ENCODE measurements at regions not wholly inside any gene's neighbourhood (a gene's known extent, or its start where the extent isn't known, plus 50 kb on each side); places are given as distances from the start of the nearest gene placed in this dataset.
"Not testable (repeated sequence)": the region's sequence is repeated elsewhere in the genome, so short reads cannot be mapped to it uniquely, and the experiment has no call there.

DNA sequence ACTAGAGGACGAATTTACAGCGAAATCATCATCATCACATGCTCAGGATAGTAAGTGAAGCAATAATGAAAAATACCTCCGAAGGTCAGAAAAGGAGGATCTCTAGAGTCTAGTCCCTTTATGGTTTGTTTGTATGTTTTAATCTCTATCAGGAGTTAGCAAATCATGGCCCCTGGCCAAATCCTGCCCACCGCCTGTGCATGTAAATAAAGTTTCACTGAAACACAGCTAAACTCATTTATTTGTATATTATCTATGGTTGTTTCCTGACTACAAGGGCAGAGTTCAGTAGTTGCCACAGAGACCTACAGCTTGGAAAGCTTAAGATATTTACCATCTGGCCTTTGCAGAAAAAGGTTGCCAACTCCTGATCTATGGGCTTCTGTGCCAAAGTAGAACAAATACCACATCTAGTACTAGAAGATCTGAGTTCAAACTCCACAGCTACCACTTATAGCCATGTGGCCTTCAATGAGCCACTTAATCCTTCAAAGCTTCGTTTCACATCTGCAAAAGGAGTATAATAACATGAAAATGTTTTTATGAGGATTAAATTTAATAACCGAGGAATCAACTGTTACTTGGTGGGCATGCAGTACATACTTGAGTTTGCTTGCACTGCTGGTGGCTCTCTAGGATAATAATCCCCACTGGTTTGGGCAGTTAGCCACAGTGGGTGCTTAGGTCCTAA is 94.0 kb upstream of the KIF26B start:
- no peak for DNase-seq

DNA sequence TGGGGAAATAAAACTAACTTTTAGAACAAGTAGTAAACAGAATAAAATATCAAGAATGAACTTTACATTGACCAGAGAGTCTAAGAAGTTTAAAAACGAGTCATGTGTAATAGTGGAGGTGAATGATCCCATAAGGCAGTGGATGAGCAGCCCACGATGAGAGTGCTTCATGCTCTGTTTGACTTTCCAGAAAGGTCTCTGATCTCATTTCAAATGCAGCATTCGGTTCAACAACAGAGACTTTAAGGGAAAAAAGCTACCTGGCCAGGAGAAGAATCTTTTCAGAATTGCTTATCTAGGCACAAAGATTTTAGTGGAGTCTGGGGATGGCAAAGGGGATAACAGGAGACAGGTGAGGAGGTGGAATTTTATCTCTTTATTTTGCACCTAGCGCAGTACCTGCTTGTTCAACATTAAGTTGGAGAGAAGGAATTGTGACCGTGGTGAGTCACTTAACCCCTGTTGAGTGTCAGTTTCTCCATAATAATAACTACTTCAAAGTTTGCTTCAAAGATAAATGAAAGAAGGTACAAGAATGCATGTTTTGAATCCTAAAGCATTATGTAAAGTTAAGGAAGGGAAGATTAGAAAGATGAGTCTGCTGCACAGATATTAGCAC is 94.9 kb upstream of the KIF26B start:
- no peak for DNase-seq

DNA sequence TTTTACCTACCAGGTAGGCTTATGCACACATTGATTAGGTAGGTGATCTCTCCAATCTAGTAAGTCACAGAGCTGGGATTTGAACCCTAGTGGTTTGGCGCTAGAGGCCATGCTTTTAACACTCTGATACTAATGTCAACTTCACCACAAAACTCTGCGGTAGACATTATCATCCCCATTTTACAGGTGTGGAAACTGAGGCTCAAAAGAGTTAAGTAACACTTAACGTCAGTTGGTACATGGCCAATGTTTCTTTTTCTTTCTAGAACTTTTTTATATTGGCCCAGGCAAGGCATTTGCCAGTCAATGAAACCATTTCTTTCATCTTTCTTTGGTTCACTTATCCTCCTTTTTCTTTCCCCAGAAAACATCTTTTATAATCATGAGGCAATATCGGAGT is 95.9 kb upstream of the KIF26B start:
- no peak for DNase-seq

DNA sequence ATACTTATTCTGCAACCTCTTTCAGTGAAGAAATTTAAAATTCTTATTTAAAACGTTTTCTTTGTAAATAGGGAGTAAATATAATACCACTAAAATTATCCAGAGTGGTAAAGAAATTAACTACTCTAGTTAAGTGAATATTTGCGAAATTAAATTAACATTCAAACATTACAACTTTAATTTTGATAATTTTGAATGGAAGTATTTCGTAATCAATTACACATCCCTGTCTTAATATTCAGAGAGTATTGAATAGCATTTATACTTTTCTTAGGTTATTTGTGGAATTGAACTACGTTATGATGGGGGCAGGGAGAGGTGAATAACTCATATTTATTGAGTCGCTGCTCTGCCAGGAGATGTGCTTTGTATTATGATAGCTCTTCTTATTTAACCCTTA is 96.3 kb upstream of the KIF26B start:
- no peak for DNase-seq

DNA sequence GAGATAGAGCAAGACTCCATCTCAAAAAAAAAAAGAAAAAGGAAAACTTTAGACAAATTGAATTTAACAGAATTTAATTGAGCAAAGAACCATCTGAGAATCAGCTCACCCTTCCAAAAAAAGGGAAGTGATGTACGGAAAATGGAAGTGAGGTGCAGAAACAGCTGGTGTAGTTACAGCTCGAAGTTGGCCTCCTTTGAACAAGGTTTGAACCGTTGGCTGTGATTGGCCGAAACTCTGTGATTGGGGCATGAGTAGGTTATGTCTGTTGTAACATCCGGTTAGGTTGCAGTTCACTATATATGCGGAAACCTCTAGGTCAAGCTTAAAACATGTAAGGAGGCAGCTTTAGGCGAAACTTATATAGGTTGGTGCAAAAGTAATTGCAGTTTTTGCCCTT is 97.9 kb upstream of the KIF26B start:
- no peak for DNase-seq

DNA sequence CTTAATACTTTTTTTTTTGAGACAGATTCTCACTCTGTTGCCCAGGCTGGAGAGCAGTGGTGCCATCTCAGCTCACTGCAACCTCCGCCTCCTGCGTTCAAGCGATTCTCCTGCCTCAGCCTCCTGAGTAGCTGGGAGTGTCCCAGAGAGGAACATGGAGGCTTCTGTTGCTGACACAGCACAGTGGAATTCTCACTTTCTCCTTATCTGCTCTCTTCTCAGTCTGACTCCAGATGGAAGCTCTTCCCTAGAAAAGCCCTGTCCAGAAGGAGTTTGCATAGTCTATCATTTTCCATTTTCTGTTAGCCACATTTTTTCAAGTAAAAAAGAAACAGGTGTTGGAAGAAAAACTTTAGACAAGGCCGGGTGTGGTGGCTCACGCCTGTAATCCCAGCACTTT is 98.5 kb upstream of the KIF26B start:
- DNase-seq: not testable (repeated sequence)

DNA sequence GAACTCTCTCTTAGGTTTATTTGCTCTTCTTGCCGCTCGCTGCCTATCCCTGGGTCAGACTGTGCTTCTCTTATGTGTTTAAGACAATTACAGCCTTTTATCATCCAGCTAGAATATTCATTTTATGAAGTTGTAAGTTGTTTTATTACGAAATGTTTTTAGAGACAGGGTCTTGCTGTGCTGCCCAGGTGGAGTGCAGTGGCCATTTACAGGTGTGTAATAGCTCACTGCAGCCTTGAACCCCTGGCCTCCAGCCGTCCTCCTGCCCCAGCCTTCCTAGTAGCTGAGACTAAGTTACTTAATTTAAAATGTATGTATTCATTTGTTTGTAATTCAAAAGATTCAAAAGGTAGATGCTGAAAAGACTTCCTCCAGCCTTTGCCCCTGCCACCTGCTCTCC is 99.0 kb upstream of the KIF26B start:
- DNase-seq: no peak

DNA sequence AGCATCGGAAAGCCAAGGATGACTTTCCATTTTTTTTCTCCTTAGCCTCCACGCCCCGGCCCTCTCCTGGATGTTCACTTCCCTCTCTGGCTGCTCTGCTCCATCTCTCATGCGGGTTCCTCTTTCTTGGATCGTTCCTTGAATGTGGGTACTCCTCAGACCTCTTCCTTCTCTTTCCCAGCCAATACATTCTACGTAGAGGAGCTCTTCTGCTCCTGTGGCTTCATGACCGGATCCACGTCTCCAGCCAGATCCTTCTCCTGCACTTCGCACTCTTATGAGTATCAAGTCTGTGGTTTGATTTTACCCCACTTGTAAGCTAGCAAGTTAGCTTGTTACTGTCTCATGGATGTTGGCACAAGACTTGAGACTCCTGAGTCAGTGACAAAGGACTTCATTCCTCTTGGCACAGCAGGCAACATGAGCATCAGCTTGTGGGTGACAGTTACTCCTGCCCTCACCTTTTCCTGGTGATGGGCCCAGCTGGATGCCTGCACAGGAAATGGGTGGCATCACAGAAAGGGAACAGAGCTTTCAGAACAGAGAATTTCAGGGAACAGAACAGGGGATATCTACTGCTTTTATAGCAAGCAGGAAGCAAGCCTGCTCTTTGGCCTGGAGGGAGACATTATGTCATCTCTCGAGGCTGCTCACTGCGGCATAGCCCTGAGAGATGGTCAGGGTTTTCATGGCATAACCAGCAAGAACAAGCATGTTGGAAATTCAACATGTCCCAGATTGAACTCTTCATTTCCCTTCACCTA is 100.1 kb upstream of the KIF26B start:
- DNase-seq: no peak

DNA sequence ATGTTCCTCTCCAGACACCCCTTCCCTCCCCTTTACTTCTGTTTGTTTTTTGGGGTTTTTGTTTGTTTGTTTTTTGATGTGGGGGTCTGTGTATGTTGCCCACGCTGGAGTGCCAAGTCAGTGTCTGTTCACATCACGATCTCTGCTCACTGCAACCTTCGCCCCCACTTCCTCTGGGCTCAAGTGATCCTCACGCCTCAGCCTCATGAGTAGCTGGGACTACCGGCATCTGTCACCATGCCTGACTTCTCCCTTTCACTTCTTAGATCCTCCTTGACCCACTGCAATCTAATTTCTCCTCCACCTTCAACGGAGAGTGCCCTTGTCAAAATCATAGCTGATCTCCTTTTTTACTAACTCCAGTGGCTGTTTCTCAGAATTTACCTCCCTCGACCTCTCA is 100.7 kb upstream of the KIF26B start:
- DNase-seq: no peak

DNA sequence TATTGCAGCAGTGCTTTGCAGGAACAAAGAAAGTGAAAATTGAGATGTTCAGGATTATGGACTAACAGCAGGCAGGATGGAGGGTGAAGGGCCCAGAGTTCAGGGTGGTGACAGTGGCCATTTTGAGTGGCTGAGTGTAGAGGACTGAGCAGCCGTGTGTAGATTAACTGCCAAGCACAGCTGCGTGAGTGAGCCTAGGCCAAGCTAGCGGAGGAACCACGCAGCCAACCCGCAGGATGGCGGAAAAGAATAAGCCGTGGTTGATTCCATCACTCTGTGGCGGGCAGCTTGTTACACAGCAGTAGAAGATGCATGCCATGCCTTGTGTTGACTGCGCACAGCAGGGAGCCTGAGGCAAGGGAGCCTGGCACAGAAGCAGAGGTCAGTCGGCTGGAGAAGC is 102.5 kb upstream of the KIF26B start:
- DNase-seq: no peak

DNA sequence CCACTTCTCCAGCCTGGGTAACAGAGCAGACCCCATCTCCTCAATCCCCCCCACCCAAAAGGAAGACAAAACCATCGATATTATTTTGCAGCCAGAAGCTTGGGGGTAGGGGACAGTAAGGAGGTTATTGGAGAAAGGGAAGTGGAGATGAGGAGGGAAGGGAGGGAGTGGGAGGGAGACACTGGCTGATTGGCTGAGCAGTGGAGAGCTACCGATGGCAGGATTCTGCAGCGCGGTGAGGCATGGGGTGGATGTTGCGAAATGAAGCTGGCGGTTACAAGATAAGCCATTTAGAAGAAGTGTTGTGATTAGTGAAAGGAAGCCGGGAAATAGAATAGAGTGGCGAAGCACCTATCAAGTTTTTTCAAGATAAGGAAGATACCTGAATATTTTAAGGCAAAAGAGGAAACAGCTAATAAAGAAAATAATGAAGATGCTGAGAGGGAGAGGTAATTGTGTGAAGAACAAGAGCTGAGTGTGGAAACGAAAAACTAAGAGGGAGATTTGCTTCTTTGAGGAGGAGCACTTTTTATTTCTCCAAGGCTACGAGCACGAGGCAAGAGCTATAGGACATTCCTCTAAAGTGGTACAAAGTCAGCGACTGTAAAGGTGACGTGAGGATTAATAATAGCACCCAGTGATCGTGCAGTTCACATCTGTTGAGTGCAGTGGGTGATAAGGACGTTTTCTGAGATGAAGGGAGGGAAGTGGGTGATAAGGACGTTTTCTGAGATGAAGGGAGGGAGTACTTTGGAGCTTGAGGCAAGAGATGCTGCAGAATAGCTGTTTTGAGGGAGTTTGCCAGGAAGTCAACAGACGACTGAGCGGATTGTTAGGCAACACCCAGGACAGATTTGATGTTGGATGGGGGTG is 103.2 kb upstream of the KIF26B start:
- DNase-seq: no peak

DNA sequence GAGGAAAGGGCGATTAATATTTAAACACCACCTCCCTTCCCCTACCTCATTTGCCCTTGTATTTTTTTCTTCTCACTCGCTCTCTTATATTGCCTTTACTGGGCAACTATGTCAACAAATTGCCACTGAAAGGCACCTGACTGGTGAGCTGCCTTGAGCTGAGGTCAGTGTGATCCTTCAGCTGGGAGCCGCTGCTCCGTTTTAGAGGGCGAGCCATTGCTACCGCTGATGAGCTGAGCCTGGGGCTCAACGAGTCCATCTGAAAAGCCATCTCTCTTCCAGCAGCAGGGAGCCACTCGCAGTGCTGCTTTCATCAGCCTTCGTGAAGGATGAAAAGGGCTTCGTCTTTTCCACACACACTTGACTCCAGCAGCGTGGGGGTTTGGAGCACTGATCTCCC is 108.0 kb upstream of the KIF26B start:
- DNase-seq: no peak

DNA sequence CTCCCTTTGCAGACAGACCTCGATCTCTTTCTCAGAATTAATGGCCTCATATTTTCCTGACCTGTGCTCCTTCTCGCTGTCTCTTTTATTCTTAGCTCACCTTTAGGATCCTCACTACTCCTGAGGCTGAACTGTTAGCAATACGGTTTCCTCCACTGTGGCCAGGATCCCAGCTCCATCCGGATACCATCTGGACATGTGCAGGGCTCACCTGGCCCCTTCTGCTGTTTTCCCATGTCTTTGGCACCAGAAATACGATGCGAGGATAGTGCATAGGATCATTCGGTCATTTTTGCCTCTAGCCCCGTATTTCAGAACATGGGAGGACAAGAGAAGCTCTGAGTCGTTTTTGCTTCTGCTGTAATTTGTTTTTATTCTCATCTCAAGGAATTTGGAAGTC is 108.5 kb upstream of the KIF26B start:
- no peak for DNase-seq

DNA sequence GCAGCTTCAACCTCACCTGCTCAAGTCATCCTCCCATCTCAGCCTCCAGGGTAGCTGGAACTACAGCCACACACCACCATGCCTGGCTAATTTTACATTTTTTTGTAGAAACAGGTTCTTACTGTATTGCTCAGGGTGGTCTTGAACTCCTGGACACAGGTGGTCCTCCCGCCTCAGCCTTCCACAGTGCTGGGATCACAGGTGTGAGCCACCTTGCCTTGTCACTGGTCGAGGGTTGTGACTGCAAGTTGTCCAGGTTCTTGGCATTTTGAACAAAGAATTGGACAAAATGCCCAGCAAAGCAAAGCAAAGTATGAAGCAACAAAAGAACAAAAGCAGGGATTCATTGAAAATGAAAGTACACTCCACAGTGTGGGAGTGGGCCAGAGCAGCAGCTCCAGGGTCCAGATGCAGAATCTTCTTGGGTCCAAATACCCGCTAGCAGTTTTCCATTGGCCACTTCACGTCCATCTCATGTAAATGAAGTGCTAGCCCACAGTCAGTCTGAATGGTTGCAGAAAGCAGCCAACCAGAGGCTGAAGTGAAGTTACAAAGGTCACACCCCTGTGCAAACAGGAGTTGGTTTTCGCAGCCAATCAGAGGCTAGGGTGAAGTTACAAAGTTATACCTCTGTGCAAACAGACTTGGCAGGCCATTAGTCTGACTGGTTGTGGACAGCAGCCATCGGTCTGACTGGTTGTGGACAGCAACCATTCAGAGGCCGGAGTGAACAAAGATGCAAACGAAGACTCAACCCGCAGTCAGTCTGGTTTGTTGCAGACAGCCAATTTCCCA is 109.5 kb upstream of the KIF26B start:
- DNase-seq: no peak

DNA sequence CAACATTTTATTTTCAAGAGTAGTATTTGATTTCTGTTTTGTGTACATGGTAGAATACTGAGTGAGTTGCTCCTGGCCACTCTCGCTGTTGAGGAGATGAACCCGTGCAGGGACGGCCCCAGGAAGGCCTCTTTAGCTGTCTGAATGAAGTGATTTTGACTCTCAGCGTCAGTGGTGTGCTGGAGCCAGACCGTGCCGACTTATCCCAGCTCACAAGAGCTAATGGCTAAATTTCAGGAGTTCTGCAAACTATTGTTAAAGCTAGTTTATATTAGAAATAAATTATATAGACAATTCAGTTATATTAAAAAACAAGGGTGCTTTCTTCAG is 111.2 kb upstream of the KIF26B start:
- no peak for DNase-seq

DNA sequence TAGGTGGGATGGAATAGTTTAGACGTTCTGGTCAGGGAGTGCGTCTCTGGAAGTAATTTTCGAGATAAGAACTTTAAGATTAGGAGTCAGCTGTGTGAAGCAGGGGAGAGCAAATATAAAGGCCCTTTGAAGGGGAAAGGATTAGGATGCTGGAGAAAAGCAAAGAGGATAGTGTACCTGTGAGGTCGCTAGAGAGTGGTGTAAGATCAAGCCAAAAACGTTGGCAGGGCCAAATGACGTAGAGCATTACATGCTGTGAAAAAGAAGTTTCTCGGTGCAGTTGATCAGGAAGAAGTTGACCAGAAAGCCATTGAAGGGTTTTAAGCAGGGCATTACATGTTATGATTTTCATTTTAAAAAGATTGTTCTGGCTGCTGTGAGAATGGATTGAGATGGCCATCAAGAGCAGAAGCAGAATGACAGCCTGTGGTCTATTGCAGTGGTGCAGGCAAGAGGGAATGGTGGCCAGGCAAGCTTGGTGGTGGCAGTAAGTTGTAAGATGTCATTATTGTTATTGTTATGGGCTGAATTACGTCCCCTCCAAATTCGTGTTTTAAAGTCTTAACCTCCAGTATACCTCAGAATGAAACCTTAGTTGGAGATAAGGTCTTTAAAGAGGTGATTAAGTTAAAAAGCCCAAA is 113.6 kb upstream of the KIF26B start:
- DNase-seq: no peak

DNA sequence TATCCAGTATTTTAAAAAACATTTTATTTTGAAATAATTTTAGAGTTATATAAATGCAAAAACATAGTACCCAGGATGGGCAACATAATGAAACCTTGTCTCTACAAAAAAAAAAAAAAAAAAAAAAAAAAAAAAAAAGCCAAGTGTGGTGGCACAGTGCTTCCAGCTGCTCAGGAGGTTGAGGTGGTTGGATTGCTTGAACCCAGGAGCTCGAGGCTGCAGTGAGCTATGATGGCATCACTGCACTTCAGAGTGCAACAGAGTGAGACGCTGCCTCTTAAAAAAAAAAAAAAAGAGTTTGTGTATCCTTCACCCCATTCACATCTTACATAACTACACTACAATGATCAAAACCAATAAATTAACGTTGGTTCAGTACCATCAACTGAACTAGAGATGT is 115.6 kb upstream of the KIF26B start:
- DNase-seq: no peak

DNA sequence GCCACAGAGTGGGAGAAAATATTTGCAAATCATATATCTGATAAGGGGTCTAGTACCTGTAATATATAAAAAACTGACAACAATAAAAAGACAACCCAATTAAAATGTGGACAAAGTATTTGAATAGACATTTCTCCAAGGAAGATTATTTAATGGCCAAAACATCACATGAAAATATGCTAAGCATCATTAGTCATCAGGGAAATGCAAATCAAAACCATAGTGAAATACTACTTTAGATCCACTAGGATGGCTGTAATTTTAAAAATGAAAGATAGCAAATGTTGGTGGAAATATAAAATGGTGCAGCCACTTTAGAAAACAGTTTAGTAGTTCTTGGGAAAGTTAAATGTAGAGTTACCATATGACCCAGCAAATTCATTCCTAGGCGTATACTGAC is 118.7 kb upstream of the KIF26B start:
- DNase-seq: no peak

DNA sequence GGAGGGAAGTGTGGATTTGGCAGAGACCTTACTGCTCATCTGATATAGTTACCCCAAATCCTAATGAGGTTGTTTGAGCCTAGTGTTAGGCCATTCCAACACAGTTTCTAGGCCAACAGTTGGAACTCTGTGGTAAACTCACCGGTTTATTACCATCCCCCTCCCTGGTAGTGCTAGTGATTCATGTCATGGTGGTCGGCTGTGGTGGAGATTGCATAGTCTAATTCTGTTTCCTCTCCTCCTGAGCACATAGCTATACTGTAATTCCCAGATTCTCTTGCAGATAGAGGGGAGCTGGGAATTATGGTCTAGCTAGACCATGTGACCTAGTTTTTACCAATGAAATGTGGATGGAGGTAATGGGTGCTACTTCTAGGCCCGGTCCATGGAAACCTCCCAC is 123.7 kb upstream of the KIF26B start:
- DNase-seq: no peak

DNA sequence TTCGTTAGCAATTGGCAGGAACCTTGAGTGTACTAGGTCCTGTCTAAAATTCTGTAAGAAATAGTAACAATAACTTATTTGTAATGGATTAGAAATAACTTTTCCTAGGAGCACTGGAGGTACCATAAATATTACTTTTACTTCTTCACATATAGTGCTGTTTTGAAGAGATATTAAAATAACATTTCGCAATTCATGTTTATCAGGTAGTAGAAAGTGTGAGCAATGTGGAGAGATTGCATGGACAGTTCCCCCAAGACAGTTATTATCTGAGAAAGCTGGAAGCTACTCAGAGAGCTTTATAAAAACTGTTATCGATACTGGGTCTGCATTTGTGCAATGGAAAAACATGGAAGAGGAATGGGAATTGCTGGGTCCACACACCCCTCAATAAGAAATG is 128.5 kb upstream of the KIF26B start:
- no peak for DNase-seq

DNA sequence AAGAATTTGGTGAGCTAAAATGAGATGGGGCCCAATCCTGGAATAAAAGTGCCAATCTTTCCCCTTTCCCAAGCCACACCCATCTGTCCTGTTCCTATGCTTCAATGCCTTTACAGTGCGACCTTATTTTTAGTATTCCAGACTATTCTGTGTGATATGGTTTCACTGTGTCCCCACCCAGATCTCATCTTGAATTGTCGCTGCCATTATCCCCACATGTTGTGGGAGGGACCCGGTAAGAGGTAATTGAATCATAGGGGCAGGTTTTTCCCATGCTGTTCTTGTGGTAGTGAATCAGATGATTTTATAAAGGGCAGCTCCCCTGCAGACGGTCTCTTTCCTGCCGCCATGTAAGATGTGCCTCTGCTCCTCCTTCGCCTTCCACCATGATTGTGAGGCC is 129.3 kb upstream of the KIF26B start:
- no peak for DNase-seq

DNA sequence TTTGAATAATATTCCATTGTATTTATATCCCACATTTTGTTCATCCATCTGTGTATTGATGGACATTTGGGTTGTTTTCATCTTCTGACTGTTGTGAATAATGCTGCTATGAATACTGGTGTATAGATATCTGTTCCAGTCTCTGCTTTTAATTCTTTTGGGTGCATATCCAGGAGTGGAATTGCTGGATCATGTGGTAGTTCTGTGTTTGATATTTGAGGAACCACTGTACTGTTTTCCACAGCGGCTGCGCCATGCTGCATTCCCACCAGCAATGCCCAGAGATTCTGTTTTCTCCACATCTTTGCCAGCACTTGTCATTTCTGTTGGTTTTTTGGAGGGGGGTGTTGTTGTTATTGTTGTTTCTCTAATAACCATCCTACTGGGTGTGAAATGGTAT is 131.6 kb upstream of the KIF26B start:
- DNase-seq: no peak
